GM18511 (cell line): ENCODE measurements at regions not wholly inside any gene's neighbourhood (a gene's known extent, or its start where the extent isn't known, plus 50 kb on each side); places are given as distances from the start of the nearest gene placed in this dataset.

Source experiments
- ATAC-seq: cut with Tn5 transposase; IDR thresholded peaks from one replicate; pipeline ENCODE4 v1.9.1; 2021; ENCODE audit warnings: mild to moderate bottlenecking, moderate library complexity; ENCODE audit not compliant: unreplicated experiment

- ATAC-seq: no peak
Measured at GRCh38 chr18:75926811-75927210, 499.3 kb upstream of the SMIM21 start.

- ATAC-seq: no peak
Measured at GRCh38 chr18:75923169-75923568, 495.7 kb upstream of the SMIM21 start.

GRCh38 chr18:75916624-75916982 is 489.1 kb upstream of the SMIM21 start:
- ATAC-seq: no peak

GRCh38 chr18:75915941-75916623 is 488.6 kb upstream of the SMIM21 start:
- ATAC-seq: no peak

GRCh38 chr18:75912829-75913228 is 485.3 kb upstream of the SMIM21 start:
- no peak for ATAC-seq

GRCh38 chr18:75904416-75904815 is 476.9 kb upstream of the SMIM21 start:
- no peak for ATAC-seq

- ATAC-seq: no peak
Measured at GRCh38 chr18:75898651-75899050, 471.1 kb upstream of the SMIM21 start.

GRCh38 chr18:75897386-75897785 is 469.9 kb upstream of the SMIM21 start:
- ATAC-seq: no peak

GRCh38 chr18:75896865-75897264 is 469.4 kb upstream of the SMIM21 start:
- ATAC-seq: no peak

- no peak for ATAC-seq
Measured at GRCh38 chr18:75895135-75895534, 467.6 kb upstream of the SMIM21 start.

- no peak for ATAC-seq
Measured at GRCh38 chr18:75884728-75885127, 457.2 kb upstream of the SMIM21 start.

GRCh38 chr18:75880925-75881504 is 453.5 kb upstream of the SMIM21 start:
- no peak for ATAC-seq

- ATAC-seq: no peak
Measured at GRCh38 chr18:75880266-75880665, 452.8 kb upstream of the SMIM21 start.

- ATAC-seq: no peak
Measured at GRCh38 chr18:75879196-75879595, 451.7 kb upstream of the SMIM21 start.

GRCh38 chr18:75875559-75875958 is 448.1 kb upstream of the SMIM21 start:
- no peak for ATAC-seq

GRCh38 chr18:75874401-75875089 is 447.0 kb upstream of the SMIM21 start:
- ATAC-seq: no peak

- no peak for ATAC-seq
Measured at GRCh38 chr18:75871596-75871995, 444.1 kb upstream of the SMIM21 start.

GRCh38 chr18:75869162-75869561 is 441.7 kb upstream of the SMIM21 start:
- ATAC-seq: no peak

- ATAC-seq: no peak
Measured at GRCh38 chr18:75868031-75868430, 440.5 kb upstream of the SMIM21 start.

GRCh38 chr18:75865639-75866038 is 438.1 kb upstream of the SMIM21 start:
- ATAC-seq: no peak

GRCh38 chr18:75864816-75865215 is 437.3 kb upstream of the SMIM21 start:
- ATAC-seq: no peak

GRCh38 chr18:75863696-75864095 is 436.2 kb upstream of the SMIM21 start:
- no peak for ATAC-seq
